ENCODE measurements at regions not wholly inside any gene's neighbourhood (a gene's known extent, or its start where the extent isn't known, plus 50 kb on each side); places are given as distances from the start of the nearest gene placed in this dataset.

DNA sequence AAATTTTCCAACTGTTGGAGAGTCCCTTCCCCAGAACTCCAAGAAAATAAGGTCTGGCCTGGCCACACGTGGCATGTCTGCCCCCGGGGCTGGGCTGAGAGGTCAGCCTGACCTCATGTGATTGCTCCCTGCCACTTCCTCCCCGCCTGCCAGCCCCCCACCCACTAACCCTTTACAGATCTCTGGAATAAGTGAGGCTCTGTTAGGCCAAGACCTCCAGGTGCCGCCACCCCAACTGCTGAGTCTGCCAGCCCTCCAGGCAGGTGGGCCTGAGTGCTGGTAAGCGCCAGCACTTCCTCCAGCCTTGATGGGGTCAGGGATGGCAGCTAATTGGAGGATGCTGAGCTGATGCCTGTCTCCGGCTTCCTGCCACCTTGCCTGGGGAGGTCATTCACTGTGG lies 658.4 kb downstream of the MED13L start:
- CTCF ChIA-PET = no interaction called here
- FAIRE-seq = no peak

DNA sequence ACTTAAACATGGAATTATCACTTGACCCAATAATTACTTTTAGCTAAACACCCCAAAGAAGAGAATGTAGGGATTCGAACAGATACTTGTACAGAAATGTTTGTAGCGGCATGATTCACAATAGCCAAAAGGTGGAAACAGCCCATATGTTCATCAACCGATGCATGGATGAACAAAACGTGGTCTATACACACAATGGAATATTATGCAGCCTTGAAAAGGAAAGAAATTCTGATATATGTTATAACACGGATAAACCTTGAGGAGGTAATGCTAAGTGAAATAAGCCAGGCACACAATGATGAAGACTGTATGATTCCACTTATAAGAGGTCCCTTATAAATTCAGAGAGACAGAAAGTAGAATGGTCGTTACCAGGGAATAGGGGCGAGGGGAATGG lies 659.4 kb downstream of the MED13L start:
- no peak overlapping the region for H3K4me2 ChIP-seq
- no peak for FAIRE-seq
- CTCF ChIA-PET = no interaction called here
- H3K4me3 ChIP-seq = no peak overlapping the region
- H3K4me1 ChIP-seq = no peaks in the 10 kb centered on the region; the same call in 2 of the 3 replicates
- DNase-seq (ENCODE audit: low read depth in 1 of 2, low spot score in 1 of 2) = no peak
- WGBS (ENCODE audit: missing lambda C conversion rate) = 33% methylated on average over 7 of the region's 7 CpGs
- POLR2A ChIA-PET = no interaction called here
- no peak for TF ChIP-seq HDAC2 (IDR thresholded peaks at IDR 0.05)
- no peak for TF ChIP-seq NPAS2 (CRISPR knock-in tag; IDR thresholded peaks at IDR 0.05; ENCODE audit: borderline replicate concordance)
- TF ChIP-seq JUNB (IDR thresholded peaks at IDR 0.05) = no peak
- TF ChIP-seq PHF8 (IDR thresholded peaks at IDR 0.05; ENCODE audit: borderline replicate concordance, low read depth) = no peak
- no peak for TF ChIP-seq CBX8 (IDR thresholded peaks at IDR 0.05)
- TF ChIP-seq ZSCAN20 (CRISPR knock-in tag; IDR thresholded peaks at IDR 0.05) = no peak
- TF ChIP-seq MYC (IDR thresholded peaks at IDR 0.05; ENCODE audit: borderline replicate concordance, low read length) = no peak
- no peak for TF ChIP-seq RFX5 (IDR thresholded peaks at IDR 0.05)
- TF ChIP-seq GATA3 (IDR thresholded peaks at IDR 0.05; ENCODE audit: borderline replicate concordance) = no peak
- TF ChIP-seq, protein P1, sequence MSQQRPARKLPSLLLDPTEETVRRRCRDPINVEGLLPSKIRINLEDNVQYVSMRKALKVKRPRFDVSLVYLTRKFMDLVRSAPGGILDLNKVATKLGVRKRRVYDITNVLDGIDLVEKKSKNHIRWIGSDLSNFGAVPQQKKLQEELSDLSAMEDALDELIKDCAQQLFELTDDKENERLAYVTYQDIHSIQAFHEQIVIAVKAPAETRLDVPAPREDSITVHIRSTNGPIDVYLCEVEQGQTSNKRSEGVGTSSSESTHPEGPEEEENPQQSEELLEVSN (IDR thresholded peaks at IDR 0.05; ENCODE audit: borderline replicate concordance, low read depth) = no peak
- no peak for TF ChIP-seq EHMT2 (IDR thresholded peaks at IDR 0.05; ENCODE audit: low read depth)
- no peak for TF ChIP-seq CEBPB (IDR thresholded peaks at IDR 0.05)
- no peak for TF ChIP-seq SMC3 (IDR thresholded peaks at IDR 0.05)
- TF ChIP-seq POLR2AphosphoS2 (conservative IDR thresholded peaks at IDR 0.05; ENCODE audit: low read length) = no peak
- no peak for TF ChIP-seq MAZ (IDR thresholded peaks at IDR 0.05; ENCODE audit: borderline replicate concordance, low read depth, low read length)
- TF ChIP-seq KDM1A (IDR thresholded peaks at IDR 0.05; ENCODE audit: low read depth) = no peak
- TF ChIP-seq KDM5A (IDR thresholded peaks at IDR 0.05) = no peak
- TF ChIP-seq RARB (CRISPR knock-in tag; IDR thresholded peaks at IDR 0.05) = no peak
- 0 out of 3 replicates have a peak, but pooled peaks cover 3% of the 10 kb centered on the region for H3K9me3 ChIP-seq
- ATAC-seq = no peak
- H3K27ac ChIP-seq = no peak overlapping the region

More for the DNA sequence above, 658.4 kb downstream of the MED13L start:
- DNase-seq (ENCODE audit: low read depth in 1 of 2, low spot score in 1 of 2) (no peak), ATAC-seq (no peak)
- H3K4me3 ChIP-seq = no peak overlapping the region
- 46% methylated on average over 6 of the region's 6 CpGs for WGBS (ENCODE audit: missing lambda C conversion rate)
- no peaks in the 10 kb centered on the region; the same call in 2 of the 3 replicates for H3K4me1 ChIP-seq
- H3K27ac ChIP-seq = no peak overlapping the region
- H3K9me3 ChIP-seq = no peaks in the 10 kb centered on the region
- POLR2A ChIA-PET = no interaction called here
- no peak for TF ChIP-seq RARB (CRISPR knock-in tag; IDR thresholded peaks at IDR 0.05)
- no peak for TF ChIP-seq NR3C1 (IDR thresholded peaks at IDR 0.05)
- no peak for TF ChIP-seq POLR2A (IDR thresholded peaks at IDR 0.05; ENCODE audit: low read length)
- TF ChIP-seq TFCP2L1 (CRISPR knock-in tag; IDR thresholded peaks at IDR 0.05) = no peak
- TF ChIP-seq, protein P1 (IDR thresholded peaks at IDR 0.05; ENCODE audit: borderline replicate concordance, low read depth) = no peak
- TF ChIP-seq MAZ (IDR thresholded peaks at IDR 0.05; ENCODE audit: borderline replicate concordance, low read depth, low read length) = no peak
- no peak for TF ChIP-seq ESRRA (IDR thresholded peaks at IDR 0.05; ENCODE audit: borderline replicate concordance, low read length)
- no peak for TF ChIP-seq EHF (CRISPR knock-in tag; IDR thresholded peaks at IDR 0.05)
- TF ChIP-seq HOXB13 (CRISPR knock-in tag; IDR thresholded peaks at IDR 0.05; ENCODE audit: low read depth) = no peak
- TF ChIP-seq RNF2 (IDR thresholded peaks at IDR 0.05; ENCODE audit: borderline replicate concordance, low read depth) = no peak
- TF ChIP-seq PHF8 (IDR thresholded peaks at IDR 0.05; ENCODE audit: borderline replicate concordance, low read depth) = no peak
- TF ChIP-seq KDM5A (IDR thresholded peaks at IDR 0.05) = no peak
- TF ChIP-seq, protein P2, sequence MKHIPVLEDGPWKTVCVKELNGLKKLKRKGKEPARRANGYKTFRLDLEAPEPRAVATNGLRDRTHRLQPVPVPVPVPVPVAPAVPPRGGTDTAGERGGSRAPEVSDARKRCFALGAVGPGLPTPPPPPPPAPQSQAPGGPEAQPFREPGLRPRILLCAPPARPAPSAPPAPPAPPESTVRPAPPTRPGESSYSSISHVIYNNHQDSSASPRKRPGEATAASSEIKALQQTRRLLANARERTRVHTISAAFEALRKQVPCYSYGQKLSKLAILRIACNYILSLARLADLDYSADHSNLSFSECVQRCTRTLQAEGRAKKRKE (CRISPR knock-in tag; IDR thresholded peaks at IDR 0.05; ENCODE audit: low read depth) = no peak
- no peak overlapping the region for H3K4me2 ChIP-seq

Measured in A549 (cell line).